Fibroblast of peridontal ligament (primary cell): ENCODE measurements at regions not wholly inside any gene's neighbourhood (a gene's known extent, or its start where the extent isn't known, plus 50 kb on each side); places are given as distances from the start of the nearest gene placed in this dataset.

ENCODE experiments used
- DNase-seq: peaks from one replicate; pipeline ENCODE4 v3.0.0-alpha.2; 2010; ENCODE audit errors: extremely low read depth

DNA sequence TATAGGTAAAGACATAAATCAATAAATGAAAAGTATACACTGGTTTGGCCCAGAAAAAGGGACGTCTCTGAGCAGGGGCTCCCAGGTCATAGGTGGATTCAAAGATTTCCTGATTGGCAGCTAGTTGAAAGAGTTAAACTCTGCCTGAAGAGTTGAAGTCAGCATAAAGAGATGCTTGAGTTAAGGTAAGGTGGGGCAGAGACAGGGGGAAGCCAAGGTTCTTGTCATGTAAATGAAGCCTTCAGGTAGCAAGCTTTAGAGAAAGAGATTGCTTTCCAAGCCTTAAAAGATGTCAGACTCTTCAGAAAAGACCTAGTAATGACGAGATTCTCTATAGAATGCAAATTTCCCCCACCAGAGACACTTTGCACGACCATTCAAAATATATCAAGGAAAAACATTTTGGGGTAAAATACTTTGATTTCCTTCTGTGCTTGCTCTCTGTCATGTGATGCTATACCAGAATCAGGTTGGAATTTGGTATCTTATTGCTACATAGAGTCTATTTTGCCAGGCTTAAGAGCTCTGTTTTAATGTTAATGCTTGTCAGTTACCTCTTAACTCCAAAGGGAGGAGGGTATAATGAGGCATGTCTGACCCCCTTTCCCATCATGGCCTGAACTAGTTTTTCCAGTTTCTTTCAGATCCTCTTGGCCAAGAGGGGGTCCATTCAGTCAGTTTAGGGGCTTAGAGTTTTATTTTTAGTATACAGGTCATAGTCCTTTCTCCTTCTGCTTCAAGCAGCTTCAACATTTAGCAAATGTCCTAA, 429.6 kb downstream of the ADRA2A start:
- DNase-seq, result no peak

- no peak for DNase-seq
Observed at GRCh38 chr10:111511751-111512150, 434.9 kb downstream of the ADRA2A start.

GRCh38 chr10:111515264-111515663, 438.4 kb downstream of the ADRA2A start:
- no peak for DNase-seq

DNA sequence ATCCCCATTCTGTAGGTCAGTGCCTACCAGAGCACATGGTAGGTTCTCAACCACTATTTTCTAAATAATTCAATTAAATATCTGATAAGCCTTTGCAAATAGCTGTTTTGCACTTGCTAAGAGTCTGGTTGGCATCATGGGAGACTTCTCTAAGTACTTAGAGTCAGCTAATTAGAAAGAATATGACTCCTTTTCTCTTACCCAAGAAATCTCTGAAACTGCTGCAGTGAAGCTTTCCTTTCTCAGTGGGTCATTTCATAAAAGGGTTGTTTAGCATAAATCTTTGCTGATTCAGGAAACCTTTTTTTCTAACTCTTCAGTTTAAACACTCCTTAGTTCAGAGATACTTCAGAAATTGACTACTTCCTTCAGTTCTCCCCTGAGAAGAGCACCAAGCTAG, 438.9 kb downstream of the ADRA2A start:
- DNase-seq, result no peak

- DNase-seq, result no peak
Observed at GRCh38 chr10:111516144-111516543, 439.3 kb downstream of the ADRA2A start.

DNA sequence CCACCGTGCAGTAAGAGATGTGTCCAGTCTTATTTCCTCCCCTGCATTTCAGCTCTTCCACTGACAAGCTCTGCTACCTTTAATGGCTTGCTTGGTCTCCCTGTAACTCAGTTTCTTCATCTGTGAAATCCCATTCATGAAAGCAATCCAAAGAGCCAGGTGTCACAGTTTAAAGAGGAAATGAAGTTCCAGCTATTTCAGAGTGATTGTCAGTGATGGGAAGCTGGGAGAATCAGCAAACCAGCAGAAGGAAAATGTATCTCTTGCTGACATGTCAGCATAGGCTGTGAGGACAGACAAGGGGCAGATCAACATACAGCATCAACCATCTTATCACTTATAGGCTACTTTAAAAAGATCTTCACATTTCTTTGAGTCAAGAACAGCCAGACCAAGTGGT, 445.3 kb downstream of the ADRA2A start:
- DNase-seq, result no peak

DNA sequence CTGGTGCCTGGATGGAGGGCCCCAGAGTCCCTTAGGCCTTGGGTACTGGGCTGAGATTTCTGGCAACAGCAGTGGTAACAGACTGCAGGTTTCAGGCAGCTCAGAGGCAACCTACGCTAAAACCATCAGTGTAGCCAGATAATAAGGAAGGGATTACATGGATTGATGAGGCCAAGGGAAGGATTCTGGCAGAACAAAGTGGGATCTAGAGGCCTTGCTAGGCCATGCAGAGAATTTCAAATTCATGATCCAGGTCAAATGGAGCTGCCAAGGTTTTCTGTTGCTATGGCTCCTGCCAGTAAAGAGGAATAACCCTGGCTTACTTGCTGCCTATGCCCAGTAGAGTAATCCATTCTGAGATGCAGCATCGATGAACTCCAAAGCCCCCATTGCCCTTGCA, 445.7 kb downstream of the ADRA2A start:
- DNase-seq, result no peak

DNA sequence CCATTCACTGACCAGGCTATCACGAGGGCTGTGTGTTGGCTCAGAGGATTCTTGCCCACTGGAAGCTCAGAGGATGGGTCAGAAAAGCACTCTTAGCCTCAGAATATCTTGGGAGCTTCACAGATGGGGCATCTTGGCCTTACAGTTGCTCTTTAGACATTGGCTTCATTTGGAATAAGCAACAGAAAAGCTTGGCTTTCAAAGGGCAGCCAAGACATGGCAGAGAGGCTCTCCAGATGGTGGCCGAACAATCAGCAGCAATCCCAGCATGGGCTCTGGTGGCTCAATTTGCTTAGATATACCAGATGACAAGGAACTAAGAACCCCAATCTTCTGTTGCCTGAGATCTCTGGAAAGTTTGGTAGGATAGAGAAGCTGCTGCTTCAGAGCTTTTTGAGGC, 446.2 kb downstream of the ADRA2A start:
- DNase-seq, result no peak

DNA sequence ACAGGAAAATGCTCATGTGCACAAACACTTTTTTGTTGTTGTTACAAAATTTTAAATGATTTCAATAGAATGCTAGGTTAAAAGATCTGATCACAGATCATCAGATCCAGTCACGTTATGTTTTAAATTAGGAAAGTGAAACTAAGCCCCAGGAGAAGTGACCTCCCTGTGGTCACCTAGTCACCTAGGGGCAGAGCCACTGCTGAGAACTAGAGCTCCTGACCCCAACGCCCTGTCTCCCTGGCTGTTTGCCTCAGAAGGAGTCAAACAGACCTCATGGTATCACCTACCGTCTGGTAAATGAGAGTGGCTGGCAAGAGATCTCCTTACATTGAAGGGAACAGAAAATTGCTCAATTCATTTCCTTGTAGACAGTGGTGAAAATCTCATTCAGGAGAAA, 447.3 kb downstream of the ADRA2A start:
- DNase-seq, result no peak

- no peak for DNase-seq
Observed at GRCh38 chr10:111525696-111526095, 448.9 kb downstream of the ADRA2A start.

- DNase-seq, result no peak
Observed at GRCh38 chr10:111531690-111532089, 454.9 kb downstream of the ADRA2A start.

GRCh38 chr10:111532139-111532538, 455.3 kb downstream of the ADRA2A start:
- no peak for DNase-seq

- DNase-seq, result no peak
Observed at GRCh38 chr10:111539246-111539645, 462.4 kb downstream of the ADRA2A start.

DNA sequence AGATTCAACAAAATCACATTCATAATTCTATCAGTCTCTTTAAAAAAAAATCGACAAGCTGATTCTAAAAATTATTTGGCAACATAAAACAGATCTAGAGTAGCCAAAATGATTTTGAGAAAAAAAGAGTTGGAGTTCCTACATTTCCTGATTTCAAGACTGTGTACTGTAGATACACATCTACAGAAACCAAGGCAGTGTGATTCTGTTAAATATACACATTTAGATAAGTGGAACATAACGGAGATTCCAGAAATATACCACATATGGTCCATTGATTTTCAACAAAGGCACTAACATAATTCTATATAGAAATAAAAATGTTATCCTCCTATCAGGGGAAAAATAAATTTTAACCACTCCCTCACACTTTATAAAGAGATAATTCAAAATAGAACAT, 467.0 kb downstream of the ADRA2A start:
- no peak for DNase-seq

- DNase-seq, result no peak
Observed at GRCh38 chr10:111545861-111546605, 469.2 kb downstream of the ADRA2A start.

- no peak for DNase-seq
Observed at GRCh38 chr10:111548084-111548726, 471.4 kb downstream of the ADRA2A start.

DNA sequence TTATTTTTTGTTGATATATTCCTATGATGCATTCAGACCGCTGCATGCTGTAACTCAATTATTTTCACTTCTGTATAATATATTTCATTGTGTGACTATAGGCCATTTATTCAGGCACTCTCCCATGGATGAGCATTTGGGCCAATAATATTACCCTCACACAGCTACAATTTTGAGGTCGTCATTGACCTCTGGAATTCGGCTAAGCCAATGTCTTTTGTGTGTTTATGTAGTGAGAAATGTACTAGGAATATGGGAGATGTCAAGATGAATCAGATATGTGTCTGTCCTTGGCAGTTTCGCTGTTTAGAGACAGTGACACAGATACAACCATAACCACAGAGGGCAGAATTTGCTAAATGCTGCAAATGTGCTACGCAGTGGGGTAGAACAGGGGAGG, 474.2 kb downstream of the ADRA2A start:
- DNase-seq, result peak; percentile 22

DNA sequence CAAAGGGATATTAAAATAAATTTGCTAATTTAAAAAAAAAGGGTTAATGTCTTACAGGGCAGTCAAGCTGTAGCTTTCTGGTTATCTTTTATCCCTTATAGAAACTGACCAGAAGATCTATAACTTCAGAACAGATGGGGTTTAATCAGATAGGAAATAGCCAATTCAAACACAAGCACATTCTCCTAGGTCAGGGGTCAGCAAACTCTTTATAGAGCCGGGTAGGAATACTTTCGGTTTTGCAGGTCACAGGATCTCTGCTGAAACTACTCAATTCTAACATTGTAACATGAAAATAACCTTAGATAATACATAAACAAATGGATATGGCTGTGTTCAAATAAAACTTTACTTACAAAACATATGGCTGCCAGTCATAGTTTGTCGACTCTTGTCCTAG, 479.8 kb downstream of the ADRA2A start:
- no peak for DNase-seq

- DNase-seq, result no peak
Observed at GRCh38 chr10:111558211-111558610, 481.4 kb downstream of the ADRA2A start.

- DNase-seq, result no peak
Observed at GRCh38 chr10:111560027-111560426, 483.2 kb downstream of the ADRA2A start.

DNA sequence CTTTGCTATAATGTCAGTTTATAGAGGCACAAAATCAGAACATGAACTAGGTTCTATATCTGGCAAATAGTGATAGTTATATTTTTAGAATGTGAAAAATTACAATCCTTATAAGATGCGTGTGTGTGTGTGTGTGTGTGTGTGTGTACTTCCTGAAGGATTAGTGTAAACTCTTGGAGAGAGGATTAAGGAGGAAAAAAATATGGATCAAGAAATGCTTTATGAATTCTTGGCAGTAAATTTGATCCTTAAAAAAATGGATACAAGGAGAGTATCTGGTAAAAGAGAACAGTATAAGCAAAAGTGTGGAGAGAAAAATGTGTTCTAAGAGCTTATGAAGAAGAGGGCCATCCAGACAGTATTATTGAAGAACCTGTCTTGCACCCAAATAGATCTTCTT, 484.3 kb downstream of the ADRA2A start:
- no peak for DNase-seq

DNA sequence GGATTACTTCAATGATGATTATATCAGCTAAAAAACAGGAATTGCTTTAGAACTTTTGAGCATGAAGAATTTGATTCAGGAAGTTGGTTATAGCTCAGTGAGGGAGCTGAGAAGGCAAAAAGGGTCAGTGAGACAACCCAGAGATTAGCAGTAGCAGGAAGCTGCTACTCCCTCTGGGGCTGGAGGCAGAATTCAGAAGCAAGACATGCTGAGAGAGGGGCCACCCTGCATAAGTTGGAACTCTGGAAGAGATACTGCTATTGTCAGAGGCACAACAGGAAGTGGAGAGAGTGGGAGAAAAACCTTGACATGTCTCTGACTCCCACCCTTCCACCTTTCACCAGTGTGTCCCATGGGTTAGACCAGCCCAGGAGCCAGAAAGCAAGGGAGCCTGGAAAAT, 488.7 kb downstream of the ADRA2A start:
- no peak for DNase-seq

DNA sequence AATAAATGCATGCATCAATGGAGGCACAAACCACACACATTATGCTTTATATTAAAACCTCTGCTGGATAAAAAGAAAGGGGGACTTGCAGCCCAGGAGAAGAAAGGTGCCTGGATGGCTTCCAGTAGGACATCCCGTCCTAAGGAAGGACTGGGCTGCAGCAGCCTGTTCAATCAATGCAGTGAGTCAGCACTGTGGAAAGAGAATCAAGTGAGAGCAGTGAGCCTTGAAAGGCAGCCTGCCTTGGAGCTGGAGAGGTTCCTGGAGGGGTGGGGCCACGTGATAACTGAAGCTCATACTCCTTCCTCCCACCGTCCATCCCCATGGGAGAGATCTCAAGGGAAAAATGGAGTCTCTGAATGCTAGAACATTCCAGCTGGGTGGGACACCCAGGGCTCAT, 501.2 kb downstream of the ADRA2A start:
- DNase-seq, result no peak
